IPS DF 6.9 (cell line): ENCODE measurements at regions not wholly inside any gene's neighbourhood (a gene's known extent, or its start where the extent isn't known, plus 50 kb on each side); places are given as distances from the start of the nearest gene placed in this dataset.
"Not testable (repeated sequence)": the region's sequence is repeated elsewhere in the genome, so short reads cannot be mapped to it uniquely, and the experiment has no call there.

Experiments
- DNase-seq: peaks from one replicate; pipeline ENCODE4 v3.0.0-alpha.2; 2013; ENCODE audit warnings: low read depth, low spot score
- H3K27ac ChIP-seq: one replicate; pipeline ENCODE4 v1.5.1; 2013; ENCODE audit warnings: low read length, control low read depth
- H3K27me3 ChIP-seq: 2 replicates; pipeline ENCODE4 v1.6.1; 2013; ENCODE audit warnings: mild to moderate bottlenecking, low read length; ENCODE audit not compliant: control insufficient read depth, insufficient read depth
- H3K36me3 ChIP-seq: 2 replicates; pipeline ENCODE4 v1.6.1; 2013; ENCODE audit warnings: low read length; ENCODE audit not compliant: control insufficient read depth, insufficient read depth
- H3K4me1 ChIP-seq: 2 replicates; pipeline ENCODE4 v1.6.1; 2013; ENCODE audit warnings: low read length; ENCODE audit not compliant: control insufficient read depth, insufficient read depth
- H3K4me3 ChIP-seq: 2 replicates; pipeline ENCODE4 v1.5.1; 2013; ENCODE audit warnings: mild to moderate bottlenecking, low read length
- H3K9me3 ChIP-seq: 2 replicates; pipeline ENCODE4 v1.6.1; 2013; ENCODE audit warnings: low read length, inconsistent platforms; ENCODE audit not compliant: control insufficient read depth, insufficient read depth
- WGBS: extraction: QIAGEN DNeasy Blood & Tissue Kit; methylation state at CpG from one replicate; pipeline ENCODE4 v1.1.7; 2013; ENCODE audit warnings: mixed read lengths, missing lambda C conversion rate; ENCODE audit not compliant: insufficient read length, insufficient coverage; 5-methylcytosine and 5-hydroxymethylcytosine counted together

GRCh38 chr1:170402476-170403311, 129.3 kb upstream of the GORAB start:
- no peak overlapping the region for H3K4me3 ChIP-seq
- no peaks in the 10 kb centered on the region for H3K36me3 ChIP-seq
- H3K27me3 ChIP-seq = no peaks in the 10 kb centered on the region
- H3K9me3 ChIP-seq = no peaks in the 10 kb centered on the region
- DNase-seq = no peak
- H3K27ac ChIP-seq = no peak overlapping the region
- no CpG with 5 or more reads among the region's 4 CpGs for WGBS
- H3K4me1 ChIP-seq = no peaks in the 10 kb centered on the region

- Histone ChIP-seq H3K36me3 (no peaks in the 10 kb centered on the region), H3K27me3 (no peaks in the 10 kb centered on the region), H3K9me3 (no peaks in the 10 kb centered on the region), H3K4me3 (no peak overlapping the region), H3K27ac (no peak overlapping the region), H3K4me1 (no peaks in the 10 kb centered on the region)
- no peak for DNase-seq
- WGBS = no CpG with 5 or more reads among the region's 2 CpGs
These were observed 124.8 kb upstream of the GORAB start for GRCh38 chr1:170407138-170407537.

GRCh38 chr1:170407581-170407980, 124.4 kb upstream of the GORAB start:
- H3K9me3 ChIP-seq = no peaks in the 10 kb centered on the region
- H3K4me1 ChIP-seq = no peaks in the 10 kb centered on the region
- no peak overlapping the region for H3K27ac ChIP-seq
- DNase-seq = no peak
- H3K27me3 ChIP-seq = no peaks in the 10 kb centered on the region
- H3K4me3 ChIP-seq = no peak overlapping the region
- H3K36me3 ChIP-seq = no peaks in the 10 kb centered on the region
- WGBS = no CpG with 5 or more reads among the region's 1 CpG

- no CpG with 5 or more reads among the region's 2 CpGs for WGBS
- H3K4me3 ChIP-seq = no peak overlapping the region
- no peak overlapping the region for H3K27ac ChIP-seq
- no peaks in the 10 kb centered on the region for H3K27me3 ChIP-seq
- no peaks in the 10 kb centered on the region for H3K4me1 ChIP-seq
- DNase-seq = no peak
- no peaks in the 10 kb centered on the region for H3K9me3 ChIP-seq
- H3K36me3 ChIP-seq = no peaks in the 10 kb centered on the region
These were observed 121.4 kb upstream of the GORAB start for GRCh38 chr1:170410401-170411166.

DNA sequence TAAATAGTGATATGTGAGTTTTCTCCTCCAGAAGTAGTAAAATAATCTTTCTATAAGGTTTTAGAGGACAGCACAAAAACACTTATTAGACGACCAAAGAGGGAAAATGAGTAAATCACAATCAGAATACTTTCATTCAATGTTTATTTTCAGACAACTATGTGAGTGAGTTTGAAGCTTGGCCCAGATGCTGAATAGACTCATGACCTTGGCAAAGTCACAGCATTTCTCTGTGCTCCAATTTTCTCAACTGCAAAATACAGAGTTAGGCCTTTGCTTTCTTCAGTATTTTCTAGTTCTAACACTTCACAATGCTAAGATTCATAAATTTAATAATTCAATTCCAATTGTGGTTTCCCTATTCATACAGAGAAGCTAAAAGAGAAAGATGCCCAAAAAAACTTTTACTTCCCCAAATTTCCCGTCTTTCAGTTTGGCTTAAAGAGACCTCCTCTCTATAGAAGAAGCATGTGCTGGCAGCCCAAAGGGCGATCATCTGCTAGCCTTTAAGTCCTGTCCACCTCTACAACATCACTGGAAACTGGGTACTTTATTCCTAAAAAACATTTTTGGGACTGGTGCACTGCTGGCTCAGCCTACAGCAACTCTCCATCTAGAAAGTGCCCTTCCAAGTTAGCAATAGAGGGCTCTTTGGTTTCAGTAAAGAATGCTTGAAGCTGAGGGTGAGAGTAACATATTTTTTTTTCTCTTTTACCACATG, 116.8 kb upstream of the GORAB start:
- Histone ChIP-seq H3K4me3 (no peak overlapping the region), H3K9me3 (no peaks in the 10 kb centered on the region), H3K27me3 (no peaks in the 10 kb centered on the region), H3K36me3 (no peaks in the 10 kb centered on the region), H3K27ac (no peak overlapping the region), H3K4me1 (no peaks in the 10 kb centered on the region)
- no peak for DNase-seq
- no CpG with 5 or more reads among the region's 3 CpGs for WGBS

- no CpG with 5 or more reads among the region's 4 CpGs for WGBS
- no peaks in the 10 kb centered on the region for H3K36me3 ChIP-seq
- no peaks in the 10 kb centered on the region for H3K27me3 ChIP-seq
- H3K4me1 ChIP-seq = no peaks in the 10 kb centered on the region
- no peak overlapping the region for H3K27ac ChIP-seq
- DNase-seq = no peak
- H3K4me3 ChIP-seq = no peak overlapping the region
- no peaks in the 10 kb centered on the region for H3K9me3 ChIP-seq
These were observed 116.1 kb upstream of the GORAB start for GRCh38 chr1:170415710-170416372.

DNA sequence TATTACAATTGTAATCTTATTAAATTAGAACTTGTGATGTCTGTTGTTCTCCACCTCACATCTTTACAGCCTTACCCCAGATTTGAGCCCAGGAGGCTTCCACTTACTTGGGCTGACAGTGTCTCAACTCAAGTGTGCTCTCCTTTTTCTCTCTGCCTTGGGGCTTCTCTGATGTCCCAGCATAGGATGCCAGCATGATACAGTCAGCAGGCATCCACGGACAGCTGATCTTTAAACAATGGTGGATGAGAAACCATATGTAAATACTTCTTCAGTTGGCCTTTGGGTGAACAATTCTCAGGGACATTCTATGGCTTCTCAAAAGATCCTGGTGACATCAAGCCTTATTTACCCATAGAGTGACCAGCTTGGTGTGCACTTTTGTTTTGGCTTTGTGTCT, 107.6 kb upstream of the GORAB start:
- H3K36me3 ChIP-seq = no peaks in the 10 kb centered on the region
- no CpG with 5 or more reads among the region's 1 CpG for WGBS
- DNase-seq = no peak
- no peak overlapping the region for H3K4me3 ChIP-seq
- H3K27me3 ChIP-seq = no peaks in the 10 kb centered on the region
- H3K9me3 ChIP-seq = no peaks in the 10 kb centered on the region
- no peak overlapping the region for H3K27ac ChIP-seq
- H3K4me1 ChIP-seq = no peaks in the 10 kb centered on the region

GRCh38 chr1:170426596-170426995, 105.4 kb upstream of the GORAB start:
- no CpG with 5 or more reads among the region's 5 CpGs for WGBS
- DNase-seq = no peak

DNA sequence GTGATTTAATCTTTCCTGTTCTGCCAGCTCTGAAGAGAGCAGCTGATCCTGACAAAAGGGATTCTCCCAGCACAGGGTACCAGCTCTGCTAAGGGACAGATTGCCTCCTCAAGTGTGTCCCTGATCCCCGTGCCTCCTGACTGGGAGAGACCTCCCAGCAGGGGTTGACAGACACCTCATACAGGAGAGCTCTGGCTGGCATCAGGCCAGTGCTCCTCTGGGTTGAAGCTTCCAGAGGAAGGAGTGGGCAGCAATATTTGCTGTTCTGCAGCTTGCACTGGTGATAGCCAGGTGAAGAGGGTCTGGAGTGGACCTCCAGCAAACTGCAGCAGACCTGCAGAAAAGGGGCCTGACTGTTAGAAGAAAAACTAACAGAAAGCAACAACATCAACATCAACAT, 105.0 kb upstream of the GORAB start:
- not testable (repeated sequence) for H3K4me3 ChIP-seq, DNase-seq, H3K9me3 ChIP-seq, H3K27me3 ChIP-seq, H3K27ac ChIP-seq, H3K4me1 ChIP-seq, H3K36me3 ChIP-seq
- no CpG with 5 or more reads among the region's 1 CpG for WGBS

More at GRCh38 chr1:170426596-170426995, 105.4 kb upstream of the GORAB start:
- H3K4me1 ChIP-seq = no peaks in the 10 kb centered on the region
- H3K4me3 ChIP-seq = no peak overlapping the region
- no peaks in the 10 kb centered on the region for H3K27me3 ChIP-seq
- no peaks in the 10 kb centered on the region for H3K9me3 ChIP-seq
- H3K36me3 ChIP-seq = no peaks in the 10 kb centered on the region
- no peak overlapping the region for H3K27ac ChIP-seq

DNA sequence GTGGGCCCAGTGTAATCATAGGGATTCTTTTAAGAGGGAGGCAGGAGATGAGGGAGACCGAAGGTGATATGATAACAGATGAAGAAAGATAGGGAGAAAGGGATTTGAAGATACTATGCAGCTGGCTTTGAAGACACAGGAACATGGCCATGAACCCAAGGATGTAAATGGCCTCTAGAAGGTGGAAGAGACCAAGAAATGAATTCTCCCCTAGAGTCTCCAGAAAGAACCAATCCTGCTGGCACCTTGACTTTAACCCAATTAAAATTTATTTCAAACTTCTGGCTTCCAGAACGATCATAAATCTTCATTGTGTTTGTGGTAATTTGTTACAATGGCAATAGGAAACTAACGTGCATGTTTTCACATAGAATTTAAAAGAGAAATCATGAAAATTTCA, 95.0 kb upstream of the GORAB start:
- Histone ChIP-seq H3K36me3 (no peaks in the 10 kb centered on the region), H3K4me1 (no peaks in the 10 kb centered on the region), H3K27me3 (no peaks in the 10 kb centered on the region), H3K9me3 (no peaks in the 10 kb centered on the region), H3K27ac (no peak overlapping the region), H3K4me3 (no peak overlapping the region)
- DNase-seq = no peak
- WGBS = no CpG with 5 or more reads among the region's 3 CpGs
